GM18870 (cell line): ENCODE measurements at regions not wholly inside any gene's neighbourhood (a gene's known extent, or its start where the extent isn't known, plus 50 kb on each side); places are given as distances from the start of the nearest gene placed in this dataset.

Experiments used
- ATAC-seq: cut with Tn5 transposase; IDR thresholded peaks from one replicate; pipeline ENCODE4 v1.9.1; 2021; ENCODE audit warnings: moderate library complexity; ENCODE audit not compliant: unreplicated experiment

- ATAC-seq = no peak
These were observed 160.1 kb upstream of the GYPA start for GRCh38 chr4:144300616-144301015.

GRCh38 chr4:144302704-144303536, 162.4 kb upstream of the GYPA start:
- no peak for ATAC-seq

- no peak for ATAC-seq
These were observed 163.5 kb upstream of the GYPA start for GRCh38 chr4:144304025-144304424.

- no peak for ATAC-seq
These were observed 170.0 kb upstream of the GYPA start for GRCh38 chr4:144310535-144310934.

GRCh38 chr4:144313370-144313769, 172.9 kb upstream of the GYPA start:
- ATAC-seq = no peak

GRCh38 chr4:144316869-144317268, 176.4 kb upstream of the GYPA start:
- peak; percentile 87 for ATAC-seq

GRCh38 chr4:144318797-144319196, 178.3 kb upstream of the GYPA start:
- ATAC-seq = no peak

- ATAC-seq = no peak
These were observed 196.1 kb upstream of the GYPA start for GRCh38 chr4:144336633-144337032.

- peak; percentile 47 for ATAC-seq
These were observed 197.6 kb upstream of the GYPA start for GRCh38 chr4:144338148-144338547.

GRCh38 chr4:144338834-144339233, 198.3 kb upstream of the GYPA start:
- ATAC-seq = no peak

- no peak for ATAC-seq
These were observed 200.4 kb upstream of the GYPA start for GRCh38 chr4:144340931-144341330.

- no peak for ATAC-seq
These were observed 202.6 kb upstream of the GYPA start for GRCh38 chr4:144342949-144343760.

GRCh38 chr4:144347121-144347520, 206.6 kb upstream of the GYPA start:
- ATAC-seq = no peak

- ATAC-seq = no peak
These were observed 210.2 kb upstream of the GYPA start for GRCh38 chr4:144350706-144351105.

- no peak for ATAC-seq
These were observed 210.8 kb upstream of the GYPA start for GRCh38 chr4:144351306-144351705.

GRCh38 chr4:144353292-144353691, 212.8 kb upstream of the GYPA start:
- no peak for ATAC-seq

- ATAC-seq = peak; percentile 99
These were observed 215.6 kb upstream of the GYPA start for GRCh38 chr4:144355811-144356757.

GRCh38 chr4:144356941-144357381, 216.4 kb upstream of the GYPA start:
- no peak for ATAC-seq

- no peak for ATAC-seq
These were observed 217.5 kb upstream of the GYPA start for GRCh38 chr4:144357975-144358374.

GRCh38 chr4:144360146-144360793, 219.8 kb upstream of the GYPA start:
- ATAC-seq = no peak
